ENCODE measurements at regions not wholly inside any gene's neighbourhood (a gene's known extent, or its start where the extent isn't known, plus 50 kb on each side); places are given as distances from the start of the nearest gene placed in this dataset.
"Not testable (repeated sequence)": the region's sequence is repeated elsewhere in the genome, so short reads cannot be mapped to it uniquely, and the experiment has no call there.

DNA sequence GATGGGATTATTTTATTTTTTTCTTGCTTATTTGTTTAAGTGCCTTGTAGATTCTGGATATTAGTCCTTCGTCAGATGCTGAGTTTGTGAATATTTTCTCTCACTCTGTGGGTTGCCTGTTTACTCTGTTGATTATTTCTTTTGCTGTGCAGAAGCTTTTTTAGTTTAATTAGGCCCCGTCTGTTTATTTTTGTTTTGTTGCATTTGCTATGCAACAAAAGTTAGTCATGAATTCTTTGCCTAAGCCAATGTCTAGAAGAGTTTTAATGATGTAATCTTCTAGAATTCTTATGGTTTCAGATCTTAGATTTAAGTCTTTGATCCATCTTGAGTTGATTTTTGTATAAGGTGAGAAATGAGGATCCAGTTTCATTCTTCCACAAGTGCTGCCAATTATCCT lies 142.5 kb upstream of the FGF10 start:
- not testable (repeated sequence) for TF ChIP-seq CTCF, POLR2A, EP300 (IDR thresholded peaks at IDR 0.05)

All from tibial nerve (tissue), 4 donors.